SK-N-MC (cell line): ENCODE measurements at regions not wholly inside any gene's neighbourhood (a gene's known extent, or its start where the extent isn't known, plus 50 kb on each side); places are given as distances from the start of the nearest gene placed in this dataset.

Experiments
- EZH2 ChIP-seq: fragments of 200-600 bp; sonication (generic); IDR thresholded peaks from one replicate; pipeline ENCODE4 v1.6.1; 2017; ENCODE audit warnings: antibody characterized with exemption
- FOXP2 ChIP-seq: optimal IDR thresholded peaks from 2 replicates; pipeline ENCODE3; 2011; ENCODE audit warnings: mild to moderate bottlenecking, moderate library complexity; ENCODE audit not compliant: insufficient read depth; ENCODE audit errors: extremely low read length, control extremely low read depth
- POLR2AphosphoS5 ChIP-seq: IDR thresholded peaks from 2 replicates; pipeline ENCODE4 v1.6.1; 2012; ENCODE audit warnings: mild to moderate bottlenecking, low read depth, low read length, borderline replicate concordance

DNA sequence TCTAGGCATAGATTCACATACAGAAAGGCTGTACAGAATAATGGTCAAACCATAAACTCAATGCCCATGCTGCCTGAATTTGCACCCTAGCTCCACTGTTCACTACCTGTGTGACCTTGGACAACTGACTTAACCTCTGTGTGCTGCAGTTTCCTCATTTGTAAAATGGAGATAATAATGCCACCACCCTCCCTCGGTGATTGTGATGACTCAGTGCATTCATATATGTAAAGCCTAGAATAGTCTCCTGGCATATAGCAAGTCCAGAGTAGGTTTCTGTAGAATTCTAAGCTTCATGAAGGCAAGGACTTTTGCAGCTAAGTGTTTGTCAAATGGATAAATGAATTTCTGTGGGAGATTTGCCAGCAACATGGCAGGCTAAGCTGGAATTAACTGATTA is 297.8 kb upstream of the NR4A3 start:
- TF ChIP-seq EZH2 (no peak), POLR2AphosphoS5 (no peak), FOXP2 (no peak)
